Fibroblast of gingiva (primary cell): ENCODE measurements at regions not wholly inside any gene's neighbourhood (a gene's known extent, or its start where the extent isn't known, plus 50 kb on each side); places are given as distances from the start of the nearest gene placed in this dataset.
"Not testable (repeated sequence)": the region's sequence is repeated elsewhere in the genome, so short reads cannot be mapped to it uniquely, and the experiment has no call there.

Experiments
- DNase-seq: peaks from one replicate; pipeline ENCODE4 v3.0.0-alpha.2; 2011; ENCODE audit warnings: low read depth

DNA sequence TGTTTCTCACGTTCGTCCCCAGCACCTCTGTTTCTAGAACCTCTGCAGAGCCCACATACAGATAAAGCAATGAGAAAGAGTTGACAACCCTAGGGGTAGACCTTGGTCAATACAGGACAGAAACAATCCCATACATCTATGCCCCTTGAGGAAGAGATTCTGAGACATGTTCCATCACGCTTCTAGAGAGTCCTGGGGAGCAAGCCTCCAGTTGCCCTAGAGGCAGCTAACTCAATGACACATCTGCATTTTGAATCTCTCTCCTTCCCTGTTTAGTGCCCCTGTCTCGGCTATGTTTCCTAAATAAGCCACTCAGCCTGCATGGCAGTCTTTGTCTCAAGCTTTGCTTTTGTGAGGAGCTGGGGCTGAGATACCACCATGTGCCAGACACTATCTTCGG, 435.3 kb downstream of the CD83 start:
- DNase-seq = no peak

- no peak for DNase-seq
Observed at GRCh38 chr6:14553515-14553914, 435.9 kb downstream of the CD83 start.

GRCh38 chr6:14555804-14556203, 438.2 kb downstream of the CD83 start:
- DNase-seq = no peak

- peak; percentile 3 for DNase-seq
Observed at GRCh38 chr6:14559746-14560536, 442.4 kb downstream of the CD83 start.

- DNase-seq = not testable (repeated sequence)
Observed at GRCh38 chr6:14561563-14561962, 444.0 kb downstream of the CD83 start.

- no peak for DNase-seq
Observed at GRCh38 chr6:14567842-14568241, 450.3 kb downstream of the CD83 start.

GRCh38 chr6:14569394-14569793, 451.8 kb downstream of the CD83 start:
- no peak for DNase-seq

DNA sequence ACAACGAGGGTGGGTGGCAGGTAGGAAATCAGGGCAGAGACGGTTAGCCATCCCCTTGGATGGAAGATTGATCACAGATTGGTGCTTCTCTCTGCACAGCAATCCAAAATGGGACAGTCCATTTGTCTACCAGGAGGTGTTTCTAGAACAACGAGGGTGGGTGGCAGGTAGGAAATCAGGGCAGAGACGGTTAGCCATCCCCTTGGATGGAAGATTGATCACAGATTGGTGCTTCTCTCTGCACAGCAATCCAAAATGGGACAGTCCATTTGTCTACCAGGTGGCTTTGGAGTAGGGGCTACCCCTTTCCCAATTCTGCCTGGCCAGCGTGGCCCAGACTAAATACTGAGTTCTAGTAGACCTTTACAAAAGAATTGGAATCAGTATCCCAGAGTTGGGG, 452.3 kb downstream of the CD83 start:
- not testable (repeated sequence) for DNase-seq

- no peak for DNase-seq
Observed at GRCh38 chr6:14571001-14571400, 453.4 kb downstream of the CD83 start.

- no peak for DNase-seq
Observed at GRCh38 chr6:14571746-14572145, 454.2 kb downstream of the CD83 start.

- DNase-seq = no peak
Observed at GRCh38 chr6:14573267-14573666, 455.7 kb downstream of the CD83 start.

GRCh38 chr6:14573703-14574290, 456.2 kb downstream of the CD83 start:
- DNase-seq = no peak

GRCh38 chr6:14575961-14576360, 458.4 kb downstream of the CD83 start:
- no peak for DNase-seq

- no peak for DNase-seq
Observed at GRCh38 chr6:14578994-14579393, 461.4 kb downstream of the CD83 start.

GRCh38 chr6:14582749-14583148, 465.2 kb downstream of the CD83 start:
- no peak for DNase-seq

DNA sequence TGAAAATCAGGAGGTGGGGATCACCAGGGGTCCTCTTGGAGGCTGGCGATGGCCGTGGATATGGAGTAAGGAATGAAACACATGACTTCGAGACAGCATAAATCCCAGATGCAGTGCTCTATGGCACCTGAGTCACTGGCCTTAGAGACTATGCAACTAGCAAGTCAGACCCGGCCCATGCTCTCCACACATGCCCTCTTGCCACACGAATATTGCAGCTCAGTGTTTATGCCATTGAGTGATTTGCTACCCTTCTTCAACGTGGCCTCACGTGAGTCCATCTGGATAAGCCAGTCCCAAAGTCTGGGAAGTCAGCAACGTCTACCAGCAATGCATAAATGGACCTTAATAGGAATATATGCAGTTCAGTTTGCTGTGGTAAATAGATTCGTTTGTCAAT, 466.3 kb downstream of the CD83 start:
- no peak for DNase-seq

GRCh38 chr6:14584450-14584849, 466.9 kb downstream of the CD83 start:
- no peak for DNase-seq

DNA sequence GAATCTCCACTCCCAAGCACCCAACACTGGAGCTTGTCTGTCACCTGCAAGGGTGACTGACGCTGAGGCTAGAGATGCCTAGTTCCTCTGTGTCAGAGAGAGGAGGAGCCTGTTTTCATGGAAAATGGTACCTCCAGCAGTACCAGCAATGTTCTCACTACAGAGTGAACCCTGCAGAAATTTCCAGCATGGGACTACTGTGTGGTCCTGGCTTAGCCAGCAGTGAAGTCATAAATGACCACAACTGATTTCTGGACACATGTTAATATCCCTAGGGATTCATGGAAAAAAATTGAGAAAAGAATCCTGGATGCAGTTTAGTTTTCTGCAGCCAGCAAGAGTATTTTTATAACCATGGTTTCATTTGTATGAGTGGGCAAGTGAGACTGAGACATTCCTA, 468.1 kb downstream of the CD83 start:
- no peak for DNase-seq

- DNase-seq = no peak
Observed at GRCh38 chr6:14589175-14589574, 471.6 kb downstream of the CD83 start.

GRCh38 chr6:14590586-14590985, 473.0 kb downstream of the CD83 start:
- DNase-seq = no peak

GRCh38 chr6:14591998-14592397, 474.4 kb downstream of the CD83 start:
- no peak for DNase-seq

GRCh38 chr6:14593286-14593685, 475.7 kb downstream of the CD83 start:
- no peak for DNase-seq

DNA sequence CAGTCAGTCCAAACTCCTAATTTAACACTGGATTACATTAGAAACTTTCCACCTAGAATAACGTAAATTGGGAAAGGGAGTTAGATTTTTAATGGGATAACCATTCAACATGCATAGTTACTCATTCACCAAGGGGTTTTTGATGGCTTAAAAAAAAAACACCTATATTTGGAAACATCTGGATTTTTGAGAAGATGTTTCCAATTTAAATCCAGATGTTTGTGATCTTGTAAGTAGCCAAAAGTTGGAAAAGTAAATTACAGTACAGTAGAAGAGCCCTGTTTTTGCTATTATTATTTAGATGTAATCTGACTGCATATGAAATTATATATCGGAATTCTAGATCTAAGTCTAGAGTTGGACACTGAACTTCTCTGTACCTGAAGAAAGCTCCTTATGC, 478.2 kb downstream of the CD83 start:
- no peak for DNase-seq

DNA sequence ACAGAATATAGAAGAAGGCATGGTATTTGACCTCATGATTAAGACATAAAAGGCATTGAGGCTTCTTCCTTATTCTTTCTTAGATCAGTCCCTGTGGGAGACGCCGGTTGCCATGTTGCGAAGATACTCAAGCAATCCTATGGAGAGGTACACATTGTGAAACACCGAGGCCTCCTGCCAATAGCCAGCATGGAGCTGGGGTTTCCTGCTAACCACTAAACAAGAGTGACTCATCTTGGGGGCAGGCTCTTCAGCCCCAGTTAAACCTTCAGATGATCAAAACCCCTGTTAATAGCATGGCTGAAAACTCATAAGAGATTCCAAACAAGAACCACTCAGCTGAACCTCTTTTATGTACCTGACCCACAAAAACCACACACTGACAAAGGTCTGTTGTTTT, 478.8 kb downstream of the CD83 start:
- peak; percentile 25 for DNase-seq
